CD4-positive, alpha-beta T cell treated with Interleukin-15 for 4 hours (primary cell): ENCODE measurements at regions not wholly inside any gene's neighbourhood (a gene's known extent, or its start where the extent isn't known, plus 50 kb on each side); places are given as distances from the start of the nearest gene placed in this dataset.

Experiments used
- DNase-seq: peaks from one replicate; pipeline ENCODE4 v3.0.0-alpha.2; 2020; ENCODE audit warnings: low spot score

DNA sequence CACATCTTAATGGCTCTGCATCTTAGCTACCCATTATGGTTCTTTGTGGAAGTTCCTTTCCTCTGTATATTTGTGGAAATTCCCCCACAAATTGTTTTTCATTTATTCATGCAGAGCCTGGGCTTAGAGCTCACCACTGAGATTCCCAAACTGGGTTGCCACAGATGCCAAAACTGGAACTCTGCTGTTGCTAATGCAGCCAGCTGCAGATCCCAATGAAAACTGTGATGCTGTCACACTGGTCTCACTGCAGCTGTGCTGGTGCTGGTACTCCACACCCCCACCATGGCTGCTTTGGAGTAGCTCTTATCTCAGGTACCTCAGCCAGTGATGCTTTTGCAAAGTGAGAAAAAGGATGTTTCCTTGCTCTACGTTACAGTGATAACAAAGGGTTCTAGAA is 87.7 kb downstream of the DCK start:
- no peak for DNase-seq

DNA sequence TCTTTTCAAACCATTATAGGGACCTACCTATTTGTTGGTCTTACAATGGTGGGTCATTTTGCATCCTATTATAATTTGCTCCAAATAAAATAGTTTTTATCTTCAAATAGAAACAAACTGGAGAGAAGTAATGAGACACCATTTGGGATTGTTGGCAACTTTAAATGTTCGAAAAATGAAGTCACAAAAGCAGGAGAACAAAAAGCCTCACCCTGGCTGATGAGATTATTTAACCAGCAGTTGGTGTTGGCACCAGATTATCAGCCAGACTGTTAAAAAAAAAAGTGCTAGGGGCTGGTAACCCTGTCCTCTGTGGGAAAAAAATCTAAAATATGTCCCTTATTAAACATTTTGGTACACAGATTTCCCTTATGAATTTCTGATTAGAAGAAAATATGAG is 100.3 kb downstream of the DCK start:
- no peak for DNase-seq

DNA sequence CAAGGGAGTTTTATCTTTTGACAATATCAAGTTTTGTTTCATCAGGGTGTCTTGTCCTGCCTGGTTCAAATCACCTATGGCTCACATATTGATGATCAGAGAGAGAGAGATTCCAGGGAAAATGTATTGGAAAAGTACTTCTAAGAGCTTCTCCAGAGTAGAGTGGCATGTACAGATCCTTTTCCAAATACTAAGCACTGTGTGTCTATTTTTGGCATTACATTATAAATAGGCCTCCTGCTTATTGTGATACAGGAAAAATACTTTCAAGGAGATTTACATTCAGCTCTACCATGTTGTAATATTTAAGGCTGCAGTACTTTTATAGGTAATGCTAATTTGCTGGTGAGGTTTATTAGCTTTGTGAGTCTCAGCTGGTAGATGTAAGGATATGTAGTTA is 100.8 kb downstream of the DCK start:
- DNase-seq: no peak

DNA sequence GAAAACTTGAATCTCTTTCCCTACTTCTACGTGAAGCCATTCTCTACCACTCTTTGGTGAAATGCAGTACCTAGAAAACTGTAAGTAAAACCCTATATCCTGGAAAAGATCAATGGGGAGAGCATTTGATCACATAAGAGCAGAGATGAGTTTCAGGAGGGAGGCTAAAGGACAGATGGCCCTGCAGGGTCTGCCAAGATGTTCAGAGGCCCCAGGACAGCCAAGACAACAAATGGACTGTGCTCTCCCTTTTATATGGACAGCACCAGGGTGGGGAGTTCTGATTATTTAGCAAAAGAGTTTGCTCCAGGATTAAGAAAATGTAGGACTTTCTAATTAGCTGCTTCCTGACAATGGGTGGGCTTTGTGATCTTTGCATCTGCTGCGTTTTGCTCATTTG is 101.7 kb downstream of the DCK start:
- no peak for DNase-seq

DNA sequence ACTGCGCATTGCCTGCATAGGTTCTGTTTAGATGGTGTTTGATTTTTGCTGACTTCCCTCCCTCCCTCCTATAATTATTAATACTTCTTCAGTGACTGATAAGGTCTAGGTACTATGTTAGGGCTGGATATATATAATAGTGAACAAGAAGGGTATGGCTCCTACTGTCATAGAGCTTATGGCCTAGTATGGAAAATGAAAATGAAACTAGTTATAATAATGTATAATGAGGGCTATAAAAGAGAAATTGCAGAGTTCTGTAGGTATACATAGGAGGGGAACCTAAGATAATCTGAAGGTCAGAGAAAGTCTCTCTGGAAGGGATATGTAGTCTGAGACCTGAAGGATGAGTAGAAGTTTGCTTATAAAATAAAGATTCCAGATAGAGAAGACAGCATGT is 102.1 kb downstream of the DCK start:
- DNase-seq: no peak

DNA sequence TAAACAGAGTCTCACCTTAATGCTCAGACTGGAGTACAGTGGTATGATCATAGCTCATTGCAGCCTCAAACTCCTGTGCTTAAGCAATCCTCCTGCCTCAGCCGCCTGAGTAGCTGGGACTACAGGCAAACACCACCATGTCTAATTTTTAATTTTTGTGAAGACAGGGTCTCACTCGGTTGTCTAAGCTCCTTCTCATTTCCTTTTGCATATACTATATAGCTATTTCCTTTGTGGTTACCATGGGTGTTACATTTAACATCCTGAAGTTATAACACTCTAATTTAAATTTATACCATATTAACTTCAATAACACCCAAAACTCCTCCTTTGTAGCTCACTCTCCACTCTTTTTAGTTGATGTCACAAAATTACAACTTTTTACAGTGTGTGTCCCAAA is 114.3 kb downstream of the DCK start:
- peak; percentile 18 for DNase-seq

DNA sequence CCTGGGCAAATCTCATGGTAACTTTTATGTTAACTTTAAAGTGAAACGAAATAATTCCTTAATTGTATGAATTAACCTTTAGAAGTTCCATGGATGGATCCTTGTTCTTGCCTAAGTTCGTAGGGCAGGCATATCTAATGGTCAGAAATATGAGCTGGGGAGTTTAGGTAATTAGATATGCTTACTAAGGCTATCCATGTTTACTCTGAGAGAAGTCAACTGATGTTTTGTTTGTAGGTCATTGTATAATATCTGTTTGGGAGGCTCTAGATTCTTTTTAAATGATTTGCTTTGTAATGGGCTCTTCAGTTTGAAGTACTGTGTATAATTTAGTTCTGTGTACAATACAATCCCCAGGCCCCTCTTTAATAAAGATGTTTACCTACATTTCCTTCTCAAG is 117.0 kb downstream of the DCK start:
- no peak for DNase-seq

DNA sequence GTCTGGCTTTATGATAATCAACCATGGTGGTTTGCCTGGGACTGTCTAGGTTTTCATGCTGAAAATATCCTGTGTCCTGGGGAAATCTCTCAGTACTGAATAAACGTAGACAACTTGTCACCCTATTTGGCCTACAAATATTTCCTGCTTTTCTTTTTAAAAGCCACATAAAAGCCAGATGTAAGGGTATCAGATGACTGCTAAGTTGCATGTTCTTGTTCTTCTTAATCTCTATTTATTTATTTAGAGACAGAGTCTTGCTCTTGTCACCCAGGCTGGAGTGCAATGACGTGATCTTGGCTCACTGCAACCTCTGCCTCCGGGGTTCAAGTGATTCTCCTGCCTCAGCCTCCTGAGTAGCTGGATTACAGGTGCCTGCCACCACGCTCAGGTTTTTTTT is 117.7 kb downstream of the DCK start:
- DNase-seq: peak; percentile 23

DNA sequence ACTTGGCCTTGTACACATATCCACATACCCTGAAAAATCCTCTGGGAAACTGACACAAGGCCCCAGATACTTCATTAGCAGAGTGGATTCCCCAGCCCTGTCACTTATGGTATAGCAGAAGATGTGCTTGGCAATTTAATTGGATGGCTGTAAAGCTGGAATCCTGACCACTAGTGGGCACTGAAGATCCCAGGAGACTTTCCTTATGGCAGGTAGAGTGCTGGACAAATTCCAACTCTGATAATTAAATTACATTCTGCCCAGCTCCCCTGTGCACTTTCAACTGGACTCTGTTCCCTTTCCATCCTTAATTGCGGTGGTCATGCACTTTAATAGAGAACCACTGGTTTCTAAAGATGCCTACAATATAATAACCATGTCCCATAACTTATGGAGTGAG is 119.8 kb downstream of the DCK start:
- no peak for DNase-seq

DNA sequence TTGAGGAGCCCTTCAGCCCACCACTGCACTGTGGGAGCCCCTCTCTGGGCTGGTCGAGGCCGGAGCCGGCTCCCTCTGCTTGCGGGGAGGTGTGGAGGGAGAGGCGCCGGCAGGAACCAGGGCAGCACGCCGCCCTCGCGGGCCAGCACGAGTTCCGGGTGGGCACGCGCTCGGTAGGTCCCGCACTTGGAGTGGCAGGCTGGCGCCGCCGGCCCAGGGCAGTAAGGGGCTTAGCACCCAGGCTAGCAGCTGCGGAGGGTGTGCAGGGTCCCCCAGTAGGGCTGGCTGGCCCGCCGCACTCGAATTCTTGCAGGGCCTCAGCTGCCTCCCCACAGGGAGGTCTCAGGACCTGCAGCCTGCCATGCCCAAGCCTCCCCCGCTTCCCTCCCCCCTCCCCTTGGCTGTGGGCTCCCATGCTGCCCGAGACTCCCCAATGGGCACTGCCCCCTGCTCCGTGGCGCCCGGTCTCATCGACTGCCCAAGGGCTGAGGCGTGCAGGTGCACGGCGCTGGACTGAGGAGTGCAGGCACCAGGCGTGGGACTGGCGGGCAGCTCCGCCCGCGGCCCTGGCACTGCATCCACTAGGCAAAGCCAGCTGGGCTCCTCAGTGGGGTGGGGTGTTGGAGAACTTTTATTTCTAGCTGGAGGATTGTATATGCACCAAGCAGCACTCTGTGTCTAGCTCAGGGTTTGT is 127.5 kb downstream of the DCK start:
- no peak for DNase-seq

DNA sequence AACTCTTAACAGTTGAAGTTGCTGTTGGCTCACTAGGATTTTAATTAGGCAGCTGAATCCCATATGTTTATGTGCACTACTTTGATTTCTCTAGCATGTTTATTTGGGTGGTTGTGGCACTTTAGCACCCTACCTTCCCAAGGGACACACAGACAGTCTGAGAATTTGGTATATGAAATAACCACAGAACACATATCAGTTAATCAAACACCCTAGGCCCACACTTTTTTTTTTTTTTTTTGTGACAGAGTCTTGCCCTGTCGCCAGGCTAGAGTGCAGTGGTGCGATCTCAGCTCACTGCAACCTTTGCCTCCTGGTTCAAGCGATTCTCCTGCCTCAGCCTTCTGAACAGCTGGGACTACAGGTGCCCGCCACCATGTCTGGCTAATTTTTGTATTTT is 130.5 kb downstream of the DCK start:
- no peak for DNase-seq

DNA sequence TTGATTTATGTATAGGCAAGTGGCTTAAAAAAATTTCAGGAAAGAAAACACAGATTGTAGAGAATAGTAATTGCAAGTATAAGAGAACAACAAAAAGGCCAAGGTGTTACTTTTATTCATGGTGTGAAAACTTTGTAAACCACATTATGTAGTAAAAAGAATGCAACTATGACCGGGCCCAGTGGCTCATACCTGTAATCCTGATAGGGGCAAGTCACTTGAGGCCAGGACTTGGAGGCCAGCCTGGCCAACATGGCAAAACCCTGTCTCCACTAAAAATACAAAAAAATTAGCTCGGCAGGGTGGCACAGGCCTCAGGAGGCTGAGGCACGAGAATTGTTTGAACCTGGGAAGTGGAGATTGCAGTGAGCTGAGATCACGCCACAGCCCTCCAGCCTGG is 131.7 kb downstream of the DCK start:
- DNase-seq: no peak

DNA sequence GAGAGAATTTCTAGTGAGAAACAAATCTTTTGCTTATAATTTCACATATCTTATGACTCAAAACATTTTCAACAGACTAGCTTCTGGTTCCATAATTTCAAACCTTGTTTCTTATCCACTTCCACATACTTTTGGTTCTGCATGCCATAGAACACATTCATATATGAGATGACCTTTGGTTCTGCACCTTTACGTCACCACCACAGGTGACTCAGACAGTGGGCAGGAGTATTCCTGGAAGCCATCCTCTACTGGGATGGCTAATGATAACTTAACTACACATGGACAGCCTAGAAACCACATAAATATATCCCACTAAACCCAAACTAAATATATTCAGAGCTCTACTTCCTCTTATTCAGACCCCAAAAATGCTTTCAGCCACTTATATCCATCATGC is 133.3 kb downstream of the DCK start:
- DNase-seq: no peak

DNA sequence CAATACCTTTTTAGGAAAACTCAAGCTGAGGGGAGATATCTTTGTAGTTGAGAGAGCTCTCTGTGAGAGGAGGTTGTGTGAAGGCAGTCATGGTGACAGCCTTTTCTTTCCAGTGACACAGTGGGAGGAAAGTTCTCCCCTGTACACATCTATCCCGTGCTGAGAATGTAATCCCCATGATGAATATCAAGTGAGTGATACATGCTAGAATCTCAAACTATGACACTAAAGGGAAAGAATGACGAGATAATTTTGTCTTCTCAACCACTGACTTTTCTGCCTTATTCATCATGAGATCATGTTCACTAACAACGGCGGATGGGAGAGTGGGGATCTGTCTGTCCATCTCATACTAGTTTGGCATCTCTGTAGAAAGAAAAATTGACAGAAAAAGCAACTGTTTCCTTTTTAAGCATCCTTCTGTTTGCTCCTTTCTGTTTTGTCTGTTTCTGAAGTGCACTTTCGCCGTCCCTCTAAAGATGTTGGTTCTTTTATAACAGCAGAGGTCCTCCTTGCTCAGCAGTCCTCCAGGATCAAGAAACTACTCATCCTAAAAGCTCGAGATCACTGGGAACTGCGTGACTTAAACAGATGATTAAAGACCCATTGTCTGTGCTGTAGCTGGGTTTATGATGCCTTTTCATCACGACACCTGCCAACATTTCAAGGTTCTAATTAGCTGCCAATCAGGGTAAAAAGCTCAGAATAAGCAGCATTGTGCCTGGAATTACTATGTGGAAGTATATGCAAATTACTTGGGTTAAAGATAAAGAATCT is 137.6 kb downstream of the DCK start:
- no peak for DNase-seq

DNA sequence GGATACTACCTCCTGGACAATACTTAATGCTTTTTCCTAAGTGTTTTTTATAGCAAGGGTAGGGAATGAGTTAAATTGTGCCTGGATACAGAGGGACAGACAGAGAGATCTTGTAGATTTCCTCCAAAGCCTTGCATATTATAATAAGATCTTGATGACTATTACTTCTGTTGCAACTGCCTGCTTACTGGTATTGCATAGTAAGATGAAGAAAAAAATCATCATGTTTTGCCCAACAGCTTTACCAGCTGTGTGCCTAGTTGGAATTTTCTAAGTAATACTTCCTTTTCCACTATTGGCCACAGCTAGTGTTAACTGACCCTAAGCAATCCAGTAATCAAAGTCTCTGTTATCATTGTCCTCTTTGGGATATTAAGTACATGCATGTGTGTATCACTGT is 139.0 kb downstream of the DCK start:
- DNase-seq: no peak

DNA sequence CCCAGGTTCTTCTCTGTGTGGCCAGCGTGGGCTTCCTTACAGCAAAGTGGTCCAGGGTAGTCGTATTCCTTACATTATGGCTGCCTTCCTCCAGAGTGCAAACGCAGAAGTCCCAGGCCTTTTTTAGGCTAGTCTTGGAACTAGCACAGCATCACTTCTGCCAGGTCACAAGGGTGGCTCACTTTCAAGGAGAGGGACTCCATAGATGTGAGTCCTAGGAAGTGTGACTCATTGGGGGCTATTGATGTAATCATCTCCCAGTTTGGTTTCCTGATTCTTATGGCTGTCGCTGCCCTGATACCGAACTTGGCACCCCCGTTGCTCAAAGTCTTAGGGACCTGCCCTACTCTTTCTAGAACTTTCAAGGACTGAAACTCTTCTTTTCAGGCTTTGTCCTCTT is 140.0 kb downstream of the DCK start:
- DNase-seq: no peak

DNA sequence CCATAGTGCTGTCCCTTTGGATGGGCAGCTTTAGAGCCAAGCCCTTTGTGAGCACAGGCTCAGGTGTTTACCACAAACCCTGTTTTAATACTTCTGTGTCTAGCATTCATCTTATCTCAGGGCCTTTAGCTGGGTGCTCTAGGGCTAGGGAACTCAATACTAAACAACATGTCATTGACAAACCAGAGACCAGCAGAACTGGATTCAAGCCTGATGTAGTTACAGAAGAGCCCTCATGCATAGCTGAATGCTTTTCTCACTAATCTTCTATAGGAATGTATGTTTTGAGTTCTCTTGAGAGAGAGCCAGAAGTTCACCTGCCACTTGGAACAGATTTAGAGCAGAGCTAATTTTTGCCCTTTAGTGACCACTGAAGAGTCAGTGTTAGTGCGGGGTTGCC is 142.6 kb downstream of the DCK start:
- DNase-seq: no peak

DNA sequence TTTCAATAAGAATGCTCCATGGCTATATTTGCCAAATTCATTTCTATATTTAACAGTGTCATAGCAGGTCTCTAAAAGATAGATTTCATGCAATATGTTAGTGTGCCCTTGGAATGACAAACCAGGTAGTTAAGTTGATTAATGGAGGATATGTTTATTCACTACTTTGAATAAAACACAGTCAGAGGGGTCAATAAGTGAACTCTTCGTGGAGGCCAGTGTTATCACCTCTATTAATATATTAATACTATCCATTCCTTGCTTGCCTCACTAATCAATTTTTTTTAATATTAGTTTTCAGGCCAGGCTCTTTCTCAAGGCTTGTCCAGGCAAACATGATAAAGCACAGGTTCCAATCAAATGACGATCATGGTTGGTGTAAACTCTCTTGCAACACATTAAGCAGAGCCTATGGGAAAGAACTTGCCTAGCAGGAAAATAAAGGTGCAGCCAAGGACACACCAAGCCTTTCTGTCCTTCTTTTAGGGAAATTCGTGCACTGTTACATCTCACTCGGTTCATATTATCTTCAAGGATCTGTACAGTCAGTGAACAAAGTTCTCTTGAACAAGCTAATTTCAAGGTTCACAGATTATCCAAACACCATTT is 144.7 kb downstream of the DCK start:
- DNase-seq: no peak

DNA sequence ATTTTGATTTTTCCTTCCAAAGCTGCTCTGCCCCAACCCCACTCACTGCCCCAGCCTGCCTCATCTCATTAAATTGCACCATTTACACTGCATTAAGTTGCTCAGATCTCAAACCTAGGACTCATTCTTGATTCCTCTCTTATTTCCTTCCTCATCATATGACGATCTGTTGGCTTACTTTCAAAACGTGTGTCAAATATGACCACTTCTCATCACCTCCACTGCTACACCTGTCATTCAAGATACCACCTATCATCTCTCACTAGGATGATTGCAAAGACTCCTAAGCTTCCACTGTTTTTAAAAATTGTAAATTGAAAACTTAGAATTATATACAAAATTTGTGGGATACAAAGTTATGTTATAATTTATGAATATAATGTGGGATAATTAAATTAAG is 147.1 kb downstream of the DCK start:
- DNase-seq: no peak

DNA sequence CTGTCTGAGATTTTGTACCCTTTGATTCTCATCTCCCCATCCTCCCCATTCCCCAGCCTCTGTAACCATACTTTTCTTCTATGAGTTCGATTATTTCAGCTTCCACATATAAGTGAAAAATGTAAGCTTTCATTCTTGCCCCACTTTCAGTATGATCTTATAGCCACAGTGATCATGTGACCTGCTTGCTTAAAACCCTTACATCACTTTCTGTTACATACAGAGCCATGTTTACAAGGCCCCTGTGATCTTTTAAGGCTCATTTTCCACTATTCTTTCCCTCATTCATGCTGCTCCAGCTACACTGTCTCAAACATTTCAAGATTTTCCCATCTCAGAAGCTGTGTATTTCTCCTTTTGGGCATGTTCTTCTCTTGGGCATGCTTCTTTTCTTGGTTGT is 147.7 kb downstream of the DCK start:
- no peak for DNase-seq

DNA sequence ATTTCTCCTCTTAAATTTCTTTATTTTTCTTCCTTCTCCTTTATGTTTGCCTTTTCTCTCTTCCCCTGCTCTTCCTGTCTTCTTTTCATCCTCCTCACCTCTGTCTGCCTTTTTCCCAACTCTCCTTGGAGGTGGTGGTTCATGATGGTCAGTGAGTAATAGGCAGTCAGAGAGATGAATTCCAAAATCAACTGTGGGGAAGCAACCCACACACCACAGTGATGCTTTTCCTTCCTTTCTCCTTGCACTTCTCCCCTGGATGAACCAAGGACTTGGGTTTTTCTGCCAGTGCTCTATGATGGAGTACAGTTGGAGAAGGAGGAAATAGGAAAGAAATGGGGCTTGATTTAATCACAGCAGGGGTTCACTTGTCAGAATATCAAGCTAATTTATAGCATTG is 153.8 kb downstream of the DCK start:
- DNase-seq: no peak

DNA sequence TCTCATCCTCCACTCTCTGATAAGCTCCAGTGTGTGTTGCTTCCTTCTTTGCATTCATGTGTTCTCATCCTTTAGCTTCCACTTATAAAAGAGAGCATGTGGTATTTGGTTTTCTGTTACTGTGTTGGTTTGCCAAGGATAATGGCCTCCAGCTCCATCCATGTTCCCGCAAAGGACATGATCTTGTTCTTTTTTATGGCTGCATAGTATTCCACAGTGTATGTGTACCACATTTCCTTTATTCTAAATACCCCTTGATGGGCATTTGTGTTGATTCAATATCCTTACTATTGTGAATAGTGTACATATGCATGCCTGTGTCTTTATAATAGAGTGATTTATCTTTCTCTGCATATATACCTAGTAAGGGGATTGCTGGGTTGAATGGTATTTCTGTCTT is 155.1 kb downstream of the DCK start:
- no peak for DNase-seq

DNA sequence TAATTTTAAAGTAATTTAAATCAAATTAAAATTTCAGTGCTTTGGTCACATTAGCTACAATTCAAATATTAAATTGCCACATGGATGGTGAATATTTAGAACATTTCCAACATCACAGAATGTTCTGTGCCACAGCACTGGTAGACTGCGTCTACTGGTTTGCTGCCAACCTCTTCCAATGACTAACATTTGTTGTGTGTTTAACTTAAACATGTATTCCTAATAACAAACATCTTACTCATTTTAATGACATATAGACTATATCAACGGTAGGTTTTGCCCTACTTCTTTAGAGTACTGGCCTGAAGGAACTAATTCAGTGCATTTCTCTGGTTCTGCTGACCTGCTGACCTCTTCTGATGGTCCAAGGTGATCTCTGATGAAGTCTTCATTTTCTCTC is 157.6 kb downstream of the DCK start:
- no peak for DNase-seq

DNA sequence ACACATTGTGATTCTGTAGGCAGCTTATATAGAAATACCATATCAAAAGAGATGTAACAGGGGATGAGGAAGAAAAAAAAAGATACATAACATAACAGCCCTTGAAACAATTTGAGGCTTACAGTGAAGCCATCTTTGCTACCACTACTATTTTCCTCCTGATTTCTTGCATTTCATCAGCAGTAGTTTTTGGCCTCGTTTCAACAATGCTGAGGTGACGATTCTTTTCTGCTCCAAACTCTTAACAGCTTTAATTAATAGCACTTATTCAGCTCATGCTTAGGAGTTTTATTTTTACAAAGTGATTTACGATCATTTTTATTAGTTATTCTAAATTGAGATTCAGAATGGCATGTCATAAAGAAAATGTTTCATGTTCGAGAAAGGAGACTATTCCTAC is 163.2 kb downstream of the DCK start:
- no peak for DNase-seq
